HepG2 (cell line): ENCODE measurements at regions not wholly inside any gene's neighbourhood (a gene's known extent, or its start where the extent isn't known, plus 50 kb on each side); places are given as distances from the start of the nearest gene placed in this dataset.

Source experiments
- ATAC-seq: fragments of 200-7000 bp; cut with Tn5 transposase; 3 replicates; pipeline ENCODE4 v1.9.1; 2020; ENCODE audit warnings: mild to moderate bottlenecking, moderate library complexity
- BruUV-seq: library from RNA; stranded (reverse); fragments of 400-500 nt; replicated peaks from 2 replicates; lab custom pipeline; 2021; lab: Mats Ljungman, UMichigan
- CTCF ChIA-PET: fragments of 300-600 bp; formaldehyde crosslinking; extraction: SDS; loops from one replicate; lab custom pipeline; 2021; ENCODE audit warnings: low total read pairs, inconsistent platforms, low intra/inter-chr PET ratio; lab: Yijun Ruan, JAX
- POLR2A ChIA-PET: fragments of 350-600 bp; sonication (Branson Sonifier 250); formaldehyde crosslinking; loops from one replicate; lab custom pipeline; 2020; ENCODE audit warnings: antibody characterized with exemption, inconsistent platforms; lab: Yijun Ruan, JAX
- DNase-seq: peaks from one replicate; pipeline ENCODE4 v3.0.0-alpha.2; 2015; ENCODE audit warnings: low spot score
- FAIRE-seq: peaks from 3 replicates; lab custom pipeline; 2011; peaks lifted over from hg19 to GRCh38; lab: Jason Lieb, UNC
- H2AFZ ChIP-seq: one replicate; pipeline ENCODE4 v1.6.1; 2011; ENCODE audit warnings: low read length, inconsistent platforms
- H3K27ac ChIP-seq: fragments of 300-600 bp; 3 replicates; pipeline ENCODE4 v1.8.0; 2011; ENCODE audit warnings: mixed run types, mild to moderate bottlenecking, mixed read lengths, low read length, inconsistent platforms; ENCODE audit not compliant: insufficient read depth; ENCODE audit errors: extremely low read length
- H3K27me3 ChIP-seq, 2 experiments: fragments of 200-600 bp in 1 of 2; 2 replicates in 1 of 2; 3 replicates in 1 of 2; pipeline versions ENCODE4 v1.6.0 to v1.8.0; 2011; ENCODE audit warnings: low read length in 2 of 2, mild to moderate bottlenecking in 2 of 2, moderate library complexity in 2 of 2, inconsistent platforms in 1 of 2; ENCODE audit not compliant: insufficient read depth in 2 of 2, control insufficient read depth in 1 of 2
- H3K36me3 ChIP-seq, 2 experiments: fragments of 200-600 bp in 1 of 2; replicated peaks in 1 of 2; 2 replicates in 1 of 2; 3 replicates in 1 of 2; pipeline versions ENCODE4 v1.5.1 to v1.8.0; 2011; ENCODE audit warnings: low read length in 2 of 2, inconsistent platforms in 1 of 2; ENCODE audit not compliant: insufficient read depth in 2 of 2, control insufficient read depth in 1 of 2
- H3K4me1 ChIP-seq: 2 replicates; pipeline ENCODE4 v1.5.1; 2012; ENCODE audit warnings: low read length, inconsistent platforms; ENCODE audit not compliant: insufficient read depth
- H3K4me2 ChIP-seq: 2 replicates; pipeline ENCODE4 v1.6.0; 2011; ENCODE audit warnings: low read depth, low read length, inconsistent platforms
- H3K4me3 ChIP-seq, 3 experiments: fragments of 200-600 bp in 1 of 3; sonication (generic), shearing (Covaris generic) in 1 of 3; replicated peaks in 1 of 3; 2 replicates each; pipeline ENCODE4 v1.5.1; 2011 to 2016; ENCODE audit warnings: low read length in 3 of 3, inconsistent platforms in 2 of 3, low read depth in 2 of 3, mild to moderate bottlenecking in 2 of 3, control low read depth in 1 of 3, mixed read lengths in 1 of 3; ENCODE audit not compliant: insufficient read depth in 1 of 3
- H3K79me2 ChIP-seq: one replicate; pipeline ENCODE4 v1.6.1; 2011; ENCODE audit warnings: low read length, inconsistent platforms; ENCODE audit not compliant: insufficient read depth
- H3K9ac ChIP-seq: 2 replicates; pipeline ENCODE4 v1.6.0; 2011; ENCODE audit warnings: mild to moderate bottlenecking, low read depth, low read length, inconsistent platforms; ENCODE audit not compliant: insufficient read depth
- H3K9me3 ChIP-seq: 2 replicates; pipeline ENCODE4 v1.5.1; 2012; ENCODE audit warnings: mild to moderate bottlenecking, low read length
- H4K20me1 ChIP-seq: 2 replicates; pipeline ENCODE4 v1.6.0; 2011; ENCODE audit warnings: inconsistent platforms, mild to moderate bottlenecking, low read length, moderate library complexity; ENCODE audit not compliant: insufficient read depth
- BHLHE40 ChIP-seq: IDR thresholded peaks from 2 replicates; pipeline ENCODE4 v1.6.1; 2011; ENCODE audit warnings: low read length, improper control_type of control experiment
- CBX1 ChIP-seq: IDR thresholded peaks from one replicate; pipeline ENCODE4 v1.6.1; 2016; ENCODE audit warnings: antibody characterized with exemption, low read depth
- CENPX ChIP-seq: sonication (generic); formaldehyde crosslinking; IDR thresholded peaks from 2 replicates; pipeline ENCODE4 v1.9.0; 2021; ENCODE audit warnings: mild to moderate bottlenecking, missing genetic modification reagents, moderate library complexity
- CREBL2 ChIP-seq: sonication (generic); formaldehyde crosslinking; IDR thresholded peaks from 2 replicates; pipeline ENCODE4 v1.8.1; 2023; ENCODE audit warnings: missing genetic modification reagents, mild to moderate bottlenecking, borderline replicate concordance
- KLF16 ChIP-seq, 2 experiments: sonication (generic) in 1 of 2; formaldehyde crosslinking in 1 of 2; IDR thresholded peaks; 2 replicates each; pipeline versions ENCODE4 v1.6.1 to v1.8.0; 2016 to 2023; ENCODE audit warnings: missing genetic modification reagents in 2 of 2, missing compliant biosample characterization in 1 of 2
- LBX2 ChIP-seq: sonication (generic); formaldehyde crosslinking; IDR thresholded peaks from 2 replicates; pipeline ENCODE4 v1.5.0; 2020; ENCODE audit warnings: missing genetic modification reagents, mild to moderate bottlenecking, borderline replicate concordance
- MAFK ChIP-seq, 2 experiments: IDR thresholded peaks in 1 of 2; conservative IDR thresholded peaks in 1 of 2; 2 replicates each; pipeline ENCODE4 v1.6.1; 2011; ENCODE audit warnings: improper control_type of control experiment in 2 of 2, low read length in 2 of 2
- NAIF1 ChIP-seq: sonication (generic); formaldehyde crosslinking; IDR thresholded peaks from 2 replicates; pipeline ENCODE4 v1.5.0; 2020; ENCODE audit warnings: mild to moderate bottlenecking, missing genetic modification reagents, borderline replicate concordance
- PBX2 ChIP-seq: IDR thresholded peaks from 2 replicates; pipeline ENCODE4 v1.6.1; 2016; ENCODE audit warnings: control low read depth
- TBL1XR1 ChIP-seq: fragments of 150-350 bp; IDR thresholded peaks from 2 replicates; pipeline ENCODE4 v1.6.1; 2014; ENCODE audit warnings: borderline replicate concordance, low read length; ENCODE audit not compliant: partially characterized antibody
- ZIK1 ChIP-seq: sonication (generic); formaldehyde crosslinking; IDR thresholded peaks from 2 replicates; pipeline ENCODE4 v1.5.0; 2020; ENCODE audit warnings: mild to moderate bottlenecking, low read depth, missing genetic modification reagents, borderline replicate concordance
- ZNF367 ChIP-seq: sonication (generic); formaldehyde crosslinking; IDR thresholded peaks from 2 replicates; pipeline ENCODE4 v1.4.0; 2020; ENCODE audit warnings: missing genetic modification reagents, borderline replicate concordance
- ZNF710 ChIP-seq: sonication (generic); formaldehyde crosslinking; IDR thresholded peaks from 2 replicates; pipeline ENCODE4 v1.5.0; 2020; ENCODE audit warnings: mild to moderate bottlenecking, missing genetic modification reagents, borderline replicate concordance
- ZZZ3 ChIP-seq: sonication (generic); formaldehyde crosslinking; IDR thresholded peaks from 2 replicates; pipeline ENCODE4 v1.4.0; 2020; ENCODE audit warnings: missing genetic modification reagents, mild to moderate bottlenecking, borderline replicate concordance
- WGBS: methylation state at CpG from one replicate; pipeline ENCODE4 v1.1.6; 2017; ENCODE audit warnings: low lambda C conversion rate; 5-methylcytosine and 5-hydroxymethylcytosine counted together
- in situ Hi-C: cut with HindIII; loops from 2 replicates; pipeline ENCODE4 v1.10.0; 2017; ENCODE audit warnings: low pct_unique_long_range_greater_than_20kb; ENCODE audit not compliant: extremely low pct_ligation_motif_present
- intact Hi-C: fragments of 100-400 bp; cut with micrococcal nuclease; formaldehyde crosslinking; loops from one replicate; pipeline ENCODE4 v1.10.0; 2022; ENCODE audit not compliant: unreplicated experiment

- H3K9me3 ChIP-seq, result no peaks in the 10 kb centered on the region
- intact Hi-C loops (no loop called here), in situ Hi-C loops (no loop called here)
- H4K20me1 ChIP-seq, result no peaks in the 10 kb centered on the region
- no peaks in the 10 kb centered on the region for H3K36me3 ChIP-seq
- no peaks in the 10 kb centered on the region for H3K27me3 ChIP-seq
- POLR2A ChIA-PET, result no interaction called here
- H3K4me2 ChIP-seq, result no peak overlapping the region
- H2AFZ ChIP-seq, result no peak overlapping the region
- DNase-seq (no peak), FAIRE-seq (no peak), ATAC-seq (no peak)
- H3K27ac ChIP-seq, result no peak overlapping the region
- H3K4me3 ChIP-seq, result no peak overlapping the region
- H3K9ac ChIP-seq, result no peak overlapping the region
- H3K4me1 ChIP-seq, result no peaks in the 10 kb centered on the region
- H3K79me2 ChIP-seq, result no peaks in the 10 kb centered on the region
- CTCF ChIA-PET, result no interaction called here
- BruUV-seq, result no TSS peak
- under 1% methylated on average over 3 of the region's 3 CpGs for WGBS
- TF ChIP-seq MAFK (conservative IDR thresholded peaks at IDR 0.05 in 1 of 2, IDR thresholded peaks at IDR 0.05 in 1 of 2; ENCODE audit: low read length in 2 of 2), result peak; percentile 57 to 68
- TF ChIP-seq CREBL2 (CRISPR knock-in tag), result no peak
Measured at GRCh38 chr2:7239078-7239477, 321.9 kb downstream of the RNF144A start.

- H3K4me1 ChIP-seq, result no peaks in the 10 kb centered on the region
- CTCF ChIA-PET, result no interaction called here
- POLR2A ChIA-PET, result no interaction called here
- H3K4me3 ChIP-seq, result no peak overlapping the region
- in situ Hi-C loops, result no loop called here
- H3K9ac ChIP-seq, result no peak overlapping the region
- no peak overlapping the region for H2AFZ ChIP-seq
- BruUV-seq, result no TSS peak
- no peaks in the 10 kb centered on the region for H3K79me2 ChIP-seq
- 24% methylated on average over 4 of the region's 4 CpGs for WGBS
- no peaks in the 10 kb centered on the region for H4K20me1 ChIP-seq
- no peak for FAIRE-seq
- H3K4me2 ChIP-seq, result no peak overlapping the region
- ATAC-seq, result no peak
- H3K9me3 ChIP-seq, result no peaks in the 10 kb centered on the region
- intact Hi-C loops, result no loop called here
- no peak overlapping the region for H3K27ac ChIP-seq
- H3K36me3 ChIP-seq, result no peaks in the 10 kb centered on the region
- H3K27me3 ChIP-seq, result no peaks in the 10 kb centered on the region
- DNase-seq, result no peak
- TF ChIP-seq PBX2, result no peak
- TF ChIP-seq LBX2, result no peak
- no peak for TF ChIP-seq CENPX (CRISPR knock-in tag)
- no peak for TF ChIP-seq ZZZ3 (CRISPR knock-in tag)
- TF ChIP-seq ZNF710 (CRISPR knock-in tag), result no peak
- TF ChIP-seq NAIF1, result no peak
- no peak for TF ChIP-seq ZIK1
- TF ChIP-seq ZNF367, result no peak
- no peak for TF ChIP-seq BHLHE40
- TF ChIP-seq TBL1XR1, result no peak
- TF ChIP-seq CBX1, result no peak
- TF ChIP-seq KLF16 (CRISPR knock-in tag; IDR thresholded peaks at IDR 0.05), result no peak
Measured at GRCh38 chr2:7241041-7241745, 324.0 kb downstream of the RNF144A start.
